Trophoblast cell (in vitro differentiated cells and primary cell): ENCODE measurements at regions not wholly inside any gene's neighbourhood (a gene's known extent, or its start where the extent isn't known, plus 50 kb on each side); places are given as distances from the start of the nearest gene placed in this dataset.
A peak's percentile ranks its signal among the peaks of the same experiment; 100 is the strongest.

ENCODE experiments used
- DNase-seq, 2 donors: peaks; one replicate each; pipeline ENCODE4 v3.0.0-alpha.2; 2016
- H2AFZ ChIP-seq: 2 replicates; pipeline ENCODE4 v1.6.1; 2013; ENCODE audit warnings: low read length, moderate library complexity, mild to moderate bottlenecking; ENCODE audit not compliant: insufficient read depth, poor library complexity
- H2AK5ac ChIP-seq: 2 replicates; pipeline ENCODE4 v1.6.1; 2013; ENCODE audit warnings: mild to moderate bottlenecking, low read length
- H2BK120ac ChIP-seq: 2 replicates; pipeline ENCODE4 v1.6.1; 2013; ENCODE audit warnings: low read length, mild to moderate bottlenecking, moderate library complexity; ENCODE audit not compliant: insufficient read depth, poor library complexity
- H2BK12ac ChIP-seq: 2 replicates; pipeline ENCODE4 v1.6.1; 2013; ENCODE audit warnings: mild to moderate bottlenecking, low read length, moderate library complexity
- H2BK5ac ChIP-seq: 2 replicates; pipeline ENCODE4 v1.6.1; 2013; ENCODE audit warnings: low read length, low read depth, moderate library complexity, mild to moderate bottlenecking; ENCODE audit not compliant: poor library complexity
- H3K14ac ChIP-seq: 2 replicates; pipeline ENCODE4 v1.6.1; 2013; ENCODE audit warnings: mild to moderate bottlenecking, low read length
- H3K18ac ChIP-seq: 2 replicates; pipeline ENCODE4 v1.6.1; 2013; ENCODE audit warnings: mild to moderate bottlenecking, low read length
- H3K23ac ChIP-seq: 2 replicates; pipeline ENCODE4 v1.6.1; 2013; ENCODE audit warnings: low read length
- H3K27ac ChIP-seq: 2 replicates; pipeline ENCODE4 v1.5.1; 2013; ENCODE audit warnings: low read depth, mild to moderate bottlenecking, inconsistent platforms, low read length, moderate library complexity
- H3K27me3 ChIP-seq: 2 replicates; pipeline ENCODE4 v1.6.1; 2013; ENCODE audit warnings: inconsistent platforms, mild to moderate bottlenecking, low read length, moderate library complexity; ENCODE audit not compliant: insufficient read depth
- H3K36me3 ChIP-seq, 2 experiments: 1 replicate in 1 of 2; 2 replicates in 1 of 2; pipeline ENCODE4 v1.6.1; 2013; ENCODE audit warnings: low read length in 2 of 2, mild to moderate bottlenecking in 2 of 2, moderate library complexity in 1 of 2; ENCODE audit not compliant: insufficient read depth in 2 of 2, control insufficient read depth in 1 of 2
- H3K4ac ChIP-seq: 2 replicates; pipeline ENCODE4 v1.6.1; 2013; ENCODE audit warnings: low read depth, mild to moderate bottlenecking, low read length, moderate library complexity
- H3K4me1 ChIP-seq, 2 experiments: 1 replicate in 1 of 2; 2 replicates in 1 of 2; pipeline ENCODE4 v1.6.1; 2013; ENCODE audit warnings: low read length in 2 of 2, mild to moderate bottlenecking in 2 of 2, moderate library complexity in 1 of 2; ENCODE audit not compliant: insufficient read depth in 2 of 2, control insufficient read depth in 1 of 2
- H3K4me2 ChIP-seq: 2 replicates; pipeline ENCODE4 v1.6.1; 2013; ENCODE audit warnings: inconsistent platforms, mild to moderate bottlenecking, low read length, moderate library complexity
- H3K4me3 ChIP-seq: 2 replicates; pipeline ENCODE4 v1.5.1; 2013; ENCODE audit warnings: mild to moderate bottlenecking, low read depth, low read length, inconsistent platforms
- H3K79me1 ChIP-seq: one replicate; pipeline ENCODE4 v1.6.1; 2013; ENCODE audit warnings: low read length
- H3K79me2 ChIP-seq: 2 replicates; pipeline ENCODE4 v1.6.1; 2013; ENCODE audit warnings: low read length, mild to moderate bottlenecking; ENCODE audit not compliant: control insufficient read depth, insufficient read depth, poor library complexity
- H3K9ac ChIP-seq: 2 replicates; pipeline ENCODE4 v1.6.1; 2013; ENCODE audit warnings: mild to moderate bottlenecking, low read length
- H3K9me3 ChIP-seq: 2 replicates; pipeline ENCODE4 v1.6.1; 2013; ENCODE audit warnings: low read depth, mild to moderate bottlenecking, control low read depth, inconsistent platforms, low read length; ENCODE audit not compliant: insufficient read depth
- H4K12ac ChIP-seq: 2 replicates; pipeline ENCODE4 v1.6.1; 2013; ENCODE audit warnings: low read depth, mild to moderate bottlenecking, low read length, moderate library complexity
- H4K8ac ChIP-seq: 2 replicates; pipeline ENCODE4 v1.6.1; 2013; ENCODE audit warnings: low read depth, mild to moderate bottlenecking, low read length, moderate library complexity
- H4K91ac ChIP-seq: one replicate; pipeline ENCODE4 v1.6.1; 2013; ENCODE audit warnings: low read depth, mild to moderate bottlenecking, low read length, moderate library complexity
- WGBS: extraction: QIAGEN DNeasy Blood & Tissue Kit; methylation state at CpG from one replicate; pipeline ENCODE4 v1.1.7; 2013; ENCODE audit warnings: missing lambda C conversion rate; ENCODE audit not compliant: insufficient read length, insufficient coverage; ENCODE audit errors: extremely low coverage; 5-methylcytosine and 5-hydroxymethylcytosine counted together

- H3K9me3 ChIP-seq: no peaks in the 10 kb centered on the region
- no peak overlapping the region for H2BK12ac ChIP-seq
- no peak overlapping the region for H2BK120ac ChIP-seq
- no peaks in the 10 kb centered on the region for H3K79me2 ChIP-seq
- no peak overlapping the region for H3K23ac ChIP-seq
- WGBS: no CpG with 5 or more reads among the region's 1 CpG
- H2AFZ ChIP-seq: no peak overlapping the region
- H3K18ac ChIP-seq: no peak overlapping the region
- H3K4me3 ChIP-seq: no peak overlapping the region
- no peaks in the 10 kb centered on the region for H3K36me3 ChIP-seq
- H3K9ac ChIP-seq: no peak overlapping the region
- H4K91ac ChIP-seq: no peak overlapping the region
- no peak overlapping the region for H3K4me2 ChIP-seq
- no peak overlapping the region for H4K8ac ChIP-seq
- no peak overlapping the region for H3K27ac ChIP-seq
- no peak for DNase-seq
- H3K14ac ChIP-seq: no peak overlapping the region
- H3K79me1 ChIP-seq: no peaks in the 10 kb centered on the region
- no peak overlapping the region for H2BK5ac ChIP-seq
- no peak overlapping the region for H3K4ac ChIP-seq
- no peak overlapping the region for H4K12ac ChIP-seq
- H3K4me1 ChIP-seq: no peaks in the 10 kb centered on the region
- no peaks in the 10 kb centered on the region for H3K27me3 ChIP-seq
- no peak overlapping the region for H2AK5ac ChIP-seq
These were observed 277.4 kb upstream of the CNR1 start for GRCh38 chr6:88443554-88443953.

GRCh38 chr6:88442737-88443136 lies 276.6 kb upstream of the CNR1 start:
- Histone ChIP-seq H3K9ac (no peak overlapping the region), H2BK120ac (no peak overlapping the region), H3K4me3 (no peak overlapping the region), H3K23ac (no peak overlapping the region), H3K14ac (no peak overlapping the region), H3K36me3 (no peaks in the 10 kb centered on the region), H3K79me2 (no peaks in the 10 kb centered on the region), H3K4ac (no peak overlapping the region), H3K79me1 (no peaks in the 10 kb centered on the region), H3K4me1 (no peaks in the 10 kb centered on the region), H4K91ac (no peak overlapping the region), H4K12ac (no peak overlapping the region), H3K27me3 (no peaks in the 10 kb centered on the region), H2BK5ac (no peak overlapping the region), H2AK5ac (no peak overlapping the region), H3K4me2 (no peak overlapping the region), H4K8ac (no peak overlapping the region), H3K18ac (no peak overlapping the region), H2AFZ (no peak overlapping the region), H3K27ac (no peak overlapping the region), H3K9me3 (no peaks in the 10 kb centered on the region), H2BK12ac (no peak overlapping the region)
- DNase-seq: no peak
- no CpG with 5 or more reads among the region's 4 CpGs for WGBS

- no peak overlapping the region for H2BK12ac ChIP-seq
- H3K23ac ChIP-seq: peak overlapping the region; percentile 10
- H2AK5ac ChIP-seq: no peak overlapping the region
- H2AFZ ChIP-seq: no peak overlapping the region
- H4K12ac ChIP-seq: no peak overlapping the region
- no peak overlapping the region for H3K14ac ChIP-seq
- no peak for DNase-seq
- H3K9ac ChIP-seq: no peak overlapping the region
- no peaks in the 10 kb centered on the region for H3K79me2 ChIP-seq
- H3K79me1 ChIP-seq: no peaks in the 10 kb centered on the region
- H3K36me3 ChIP-seq: no peaks in the 10 kb centered on the region
- H3K4me1 ChIP-seq: no peaks in the 10 kb centered on the region
- H3K4ac ChIP-seq: no peak overlapping the region
- no CpG with 5 or more reads among the region's 4 CpGs for WGBS
- H3K4me3 ChIP-seq: peak overlapping the region; percentile 42
- no peak overlapping the region for H2BK120ac ChIP-seq
- H4K91ac ChIP-seq: no peak overlapping the region
- no peak overlapping the region for H3K4me2 ChIP-seq
- peaks cover 2% of the 10 kb centered on the region for H3K9me3 ChIP-seq
- H3K27ac ChIP-seq: no peak overlapping the region
- H3K27me3 ChIP-seq: no peaks in the 10 kb centered on the region
- no peak overlapping the region for H2BK5ac ChIP-seq
- H4K8ac ChIP-seq: no peak overlapping the region
- no peak overlapping the region for H3K18ac ChIP-seq
These were observed 275.2 kb upstream of the CNR1 start for GRCh38 chr6:88441346-88441745.

- H3K36me3 ChIP-seq: no peaks in the 10 kb centered on the region
- H4K8ac ChIP-seq: no peak overlapping the region
- no peak overlapping the region for H3K27ac ChIP-seq
- H3K4me1 ChIP-seq: no peaks in the 10 kb centered on the region
- H3K27me3 ChIP-seq: no peaks in the 10 kb centered on the region
- H3K23ac ChIP-seq: no peak overlapping the region
- no peak overlapping the region for H3K4me2 ChIP-seq
- H3K4ac ChIP-seq: no peak overlapping the region
- H3K79me1 ChIP-seq: no peaks in the 10 kb centered on the region
- WGBS: no CpG with 5 or more reads among the region's 1 CpG
- no peak overlapping the region for H3K4me3 ChIP-seq
- no peak overlapping the region for H3K14ac ChIP-seq
- no peak overlapping the region for H2BK120ac ChIP-seq
- H3K9ac ChIP-seq: no peak overlapping the region
- no peak overlapping the region for H2AK5ac ChIP-seq
- H2BK5ac ChIP-seq: no peak overlapping the region
- DNase-seq: no peak
- H3K18ac ChIP-seq: no peak overlapping the region
- H2AFZ ChIP-seq: no peak overlapping the region
- no peak overlapping the region for H4K91ac ChIP-seq
- no peaks in the 10 kb centered on the region for H3K9me3 ChIP-seq
- H3K79me2 ChIP-seq: no peaks in the 10 kb centered on the region
- no peak overlapping the region for H4K12ac ChIP-seq
- H2BK12ac ChIP-seq: no peak overlapping the region
These were observed 261.9 kb upstream of the CNR1 start for GRCh38 chr6:88428068-88428467.
